T-helper 1 cell treated with Interleukin-12 subunit alpha and Interleukin-12 subunit beta and Interleukin-4 antibody, amounts not matched to agents 30 μg/mL and 1 μg/mL, for 36 hours (primary cell): ENCODE measurements at regions not wholly inside any gene's neighbourhood (a gene's known extent, or its start where the extent isn't known, plus 50 kb on each side); places are given as distances from the start of the nearest gene placed in this dataset.
"Not testable (repeated sequence)": the region's sequence is repeated elsewhere in the genome, so short reads cannot be mapped to it uniquely, and the experiment has no call there.

Experiments
- H3K27ac Mint-ChIP-seq: one replicate; pipeline ENCODE4 v1.8.0; 2021; ENCODE audit warnings: mild to moderate bottlenecking, mixed read lengths
- H3K27me3 Mint-ChIP-seq: one replicate; pipeline ENCODE4 v1.8.0; 2021; ENCODE audit warnings: low read depth, mixed read lengths
- H3K36me3 Mint-ChIP-seq: one replicate; pipeline ENCODE4 v1.8.0; 2021; ENCODE audit warnings: low read depth, mixed read lengths
- H3K4me1 Mint-ChIP-seq: one replicate; pipeline ENCODE4 v1.8.0; 2021; ENCODE audit warnings: low read depth, mixed read lengths
- H3K4me3 Mint-ChIP-seq: one replicate; pipeline ENCODE4 v1.8.0; 2021; ENCODE audit warnings: mild to moderate bottlenecking, moderate library complexity, mixed read lengths
- H3K9me3 Mint-ChIP-seq: one replicate; pipeline ENCODE4 v1.8.0; 2021; ENCODE audit warnings: mixed read lengths

DNA sequence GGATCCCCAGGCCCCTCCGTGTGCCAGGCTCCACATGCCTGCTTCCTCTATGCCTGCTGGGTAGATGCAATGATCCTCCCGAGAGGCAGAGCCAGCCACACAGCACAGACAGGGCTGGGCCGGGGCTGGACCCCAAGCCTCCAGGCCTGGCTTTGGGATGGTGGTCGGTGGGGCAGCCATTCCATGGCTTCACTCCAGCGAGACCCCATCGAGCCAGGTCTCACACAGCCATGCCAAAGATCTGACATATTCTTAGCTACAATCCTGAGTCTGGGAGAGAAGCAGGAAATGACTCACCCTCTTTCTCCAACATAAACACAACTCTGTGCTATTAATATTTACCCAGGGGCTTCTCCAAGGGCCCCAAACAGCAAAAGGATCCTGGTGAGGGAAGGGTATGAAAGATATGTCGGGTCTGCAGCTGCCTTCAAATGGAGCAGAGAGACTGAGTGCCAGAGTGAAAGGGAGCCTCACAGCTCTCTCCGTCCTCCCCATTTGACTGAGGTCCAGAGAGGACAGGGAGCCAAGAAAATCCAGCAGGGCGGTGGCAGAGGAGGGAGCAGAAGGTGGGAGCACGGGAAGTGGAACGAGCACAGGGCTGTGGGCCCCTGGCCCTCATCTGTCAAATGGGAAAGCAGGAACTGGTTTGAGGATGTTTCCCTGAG, 639.5 kb downstream of the MATN1 start:
- Mint-ChIP-seq H3K36me3 (no peaks in the 10 kb centered on the region), H3K4me3 (no peak overlapping the region), H3K27ac (no peak overlapping the region), H3K27me3 (peaks cover 10% of the 10 kb centered on the region), H3K9me3 (no peaks in the 10 kb centered on the region), H3K4me1 (no peaks in the 10 kb centered on the region)

DNA sequence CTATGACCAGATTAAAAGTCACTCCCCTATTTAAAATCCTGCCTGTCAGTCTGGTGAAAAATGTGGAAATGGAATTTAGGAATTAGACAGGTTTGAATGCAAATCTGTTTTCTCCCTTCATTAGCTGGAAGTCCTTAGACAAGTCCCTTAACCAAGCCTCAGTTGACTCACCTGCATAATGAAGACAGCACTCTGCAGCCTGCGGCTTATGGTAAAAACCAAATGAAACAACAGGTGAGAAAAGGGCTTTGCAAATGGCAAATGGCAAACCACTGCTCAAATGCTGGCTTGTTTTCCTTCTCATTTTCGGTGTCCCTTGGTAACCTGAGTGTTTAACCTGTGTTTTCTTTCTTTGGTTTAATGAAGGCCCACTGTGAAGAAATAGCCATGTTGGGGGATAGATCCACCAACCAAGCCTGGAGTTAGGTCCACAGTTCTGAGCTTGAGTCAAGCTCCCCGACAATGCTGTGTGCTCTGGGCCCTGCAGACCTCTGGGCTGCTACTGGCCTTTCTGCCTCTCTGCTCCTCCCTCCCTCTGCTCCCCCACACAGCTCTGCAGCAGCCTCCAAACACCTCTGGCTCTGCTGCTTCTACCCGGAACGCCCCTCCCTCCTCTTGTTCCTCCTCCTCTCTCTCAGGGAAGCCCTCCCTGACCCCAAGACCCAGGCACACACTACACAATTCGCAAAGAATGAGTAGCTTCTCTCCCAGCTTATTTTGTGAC, 641.8 kb downstream of the MATN1 start:
- Mint-ChIP-seq H3K27me3 (peaks cover 8% of the 10 kb centered on the region), H3K9me3 (peaks cover 5% of the 10 kb centered on the region), H3K27ac (no peak overlapping the region), H3K4me1 (no peaks in the 10 kb centered on the region), H3K4me3 (no peak overlapping the region), H3K36me3 (no peaks in the 10 kb centered on the region)

DNA sequence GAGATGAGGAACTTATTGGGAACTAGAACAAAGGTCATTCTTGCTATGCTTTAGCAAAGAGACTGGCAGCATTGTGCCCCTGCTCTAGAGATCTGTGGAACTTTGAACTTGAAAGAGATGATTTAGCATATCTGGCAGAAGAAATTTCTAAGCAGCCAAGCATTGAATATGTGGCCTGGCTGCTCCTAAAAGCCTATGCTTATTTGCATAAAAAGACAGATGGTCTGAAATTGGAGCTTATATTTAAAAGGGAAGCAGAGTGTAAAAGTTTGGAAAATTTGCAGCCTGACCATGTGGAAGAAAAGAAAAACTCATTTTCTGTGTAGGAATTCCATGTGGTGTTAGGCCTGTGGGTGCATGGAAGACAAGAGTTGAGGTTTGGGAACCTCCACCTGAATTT, 647.5 kb downstream of the MATN1 start:
- H3K9me3 Mint-ChIP-seq, H3K36me3 Mint-ChIP-seq, H3K27ac Mint-ChIP-seq, H3K4me3 Mint-ChIP-seq, H3K27me3 Mint-ChIP-seq, H3K4me1 Mint-ChIP-seq: not testable (repeated sequence)

DNA sequence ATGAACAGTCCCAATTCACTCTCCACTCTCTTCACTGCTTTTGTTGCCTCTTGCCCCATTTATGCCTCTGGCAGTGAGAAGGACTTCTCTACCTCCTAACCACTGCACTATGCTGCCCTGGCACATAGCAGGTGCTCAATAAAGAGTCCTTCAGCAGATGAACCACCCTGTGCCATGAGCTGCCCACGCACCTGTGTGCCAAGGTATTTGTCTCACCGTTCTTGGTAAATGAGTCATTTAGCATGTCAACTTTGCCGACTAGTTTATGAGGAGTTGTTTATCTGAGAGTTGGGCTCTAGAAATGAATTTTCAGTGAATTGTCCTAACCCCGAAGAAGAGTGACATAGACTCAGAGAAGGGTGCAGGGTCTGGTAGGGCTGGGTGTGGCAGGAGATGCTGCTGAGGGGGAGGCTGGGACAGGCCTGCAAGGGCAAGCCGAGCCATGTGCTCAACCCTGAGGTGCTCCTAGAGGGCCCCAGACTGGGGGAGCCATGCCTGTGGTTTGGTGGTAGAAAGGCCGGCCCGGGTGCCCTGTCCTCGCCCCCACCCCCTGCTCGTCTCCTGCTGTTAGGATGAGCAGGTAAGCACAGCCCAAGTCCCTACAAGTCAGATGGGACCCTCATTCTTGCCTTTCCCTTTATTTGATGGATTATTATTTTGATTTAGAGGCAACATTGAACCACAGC, 654.5 kb downstream of the MATN1 start:
- no peaks in the 10 kb centered on the region for H3K36me3 Mint-ChIP-seq
- no peak overlapping the region for H3K27ac Mint-ChIP-seq
- no peaks in the 10 kb centered on the region for H3K4me1 Mint-ChIP-seq
- H3K9me3 Mint-ChIP-seq = no peaks in the 10 kb centered on the region
- no peaks in the 10 kb centered on the region for H3K27me3 Mint-ChIP-seq
- no peak overlapping the region for H3K4me3 Mint-ChIP-seq

DNA sequence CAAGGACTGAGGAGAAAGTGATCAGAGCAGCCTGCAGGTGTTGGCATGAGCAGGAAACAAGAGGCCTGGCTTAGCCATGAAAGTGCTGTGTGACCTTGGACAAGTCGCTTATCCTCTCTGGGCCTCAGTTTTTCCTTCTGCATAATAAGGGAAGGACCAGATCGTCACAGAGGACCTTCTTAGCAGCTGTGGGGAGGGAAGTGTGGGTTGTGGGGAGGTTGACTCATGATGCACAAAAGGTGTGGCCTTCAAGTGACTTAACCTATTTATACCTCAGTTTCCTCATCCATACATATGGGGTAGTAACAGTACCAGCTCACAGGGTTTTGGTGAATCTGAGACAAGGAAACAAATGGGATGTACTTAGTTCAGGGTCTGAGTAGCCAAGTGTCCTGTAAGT, 658.8 kb downstream of the MATN1 start:
- Mint-ChIP-seq H3K27me3 (no peaks in the 10 kb centered on the region), H3K27ac (no peak overlapping the region), H3K9me3 (no peaks in the 10 kb centered on the region), H3K36me3 (no peaks in the 10 kb centered on the region), H3K4me3 (no peak overlapping the region), H3K4me1 (no peaks in the 10 kb centered on the region)

DNA sequence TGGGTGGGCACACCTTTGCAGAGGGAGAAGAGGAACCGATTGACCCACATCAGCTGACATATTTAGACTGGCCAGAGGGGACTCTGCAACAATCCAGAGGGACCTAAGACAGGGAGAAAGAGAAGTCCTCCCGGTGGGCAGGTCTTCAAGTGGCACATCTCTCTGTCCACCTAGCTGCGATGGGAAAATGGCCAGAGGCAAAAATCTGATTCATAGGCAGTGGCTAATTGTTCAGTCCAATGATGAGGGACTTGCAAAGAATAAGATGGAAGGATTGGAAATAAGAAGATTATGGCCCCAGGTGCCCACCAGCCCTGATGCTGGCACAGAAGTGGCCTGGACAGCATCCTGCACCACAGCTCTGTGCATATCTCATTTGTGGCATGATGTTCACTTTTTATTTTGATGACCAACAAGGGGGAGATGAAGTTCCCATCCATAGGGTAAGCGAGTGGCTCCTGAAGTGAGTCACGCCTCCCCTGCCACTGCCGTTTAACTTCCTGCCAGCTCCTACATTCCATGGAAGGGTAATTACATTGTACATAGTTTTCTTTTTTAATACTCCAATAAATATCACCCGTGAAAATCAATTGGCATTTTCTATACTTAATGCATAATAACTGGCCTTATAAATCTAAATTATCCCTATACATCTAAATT, 659.6 kb downstream of the MATN1 start:
- Mint-ChIP-seq H3K36me3 (no peaks in the 10 kb centered on the region), H3K4me3 (no peak overlapping the region), H3K27me3 (no peaks in the 10 kb centered on the region), H3K9me3 (no peaks in the 10 kb centered on the region), H3K27ac (no peak overlapping the region), H3K4me1 (no peaks in the 10 kb centered on the region)

DNA sequence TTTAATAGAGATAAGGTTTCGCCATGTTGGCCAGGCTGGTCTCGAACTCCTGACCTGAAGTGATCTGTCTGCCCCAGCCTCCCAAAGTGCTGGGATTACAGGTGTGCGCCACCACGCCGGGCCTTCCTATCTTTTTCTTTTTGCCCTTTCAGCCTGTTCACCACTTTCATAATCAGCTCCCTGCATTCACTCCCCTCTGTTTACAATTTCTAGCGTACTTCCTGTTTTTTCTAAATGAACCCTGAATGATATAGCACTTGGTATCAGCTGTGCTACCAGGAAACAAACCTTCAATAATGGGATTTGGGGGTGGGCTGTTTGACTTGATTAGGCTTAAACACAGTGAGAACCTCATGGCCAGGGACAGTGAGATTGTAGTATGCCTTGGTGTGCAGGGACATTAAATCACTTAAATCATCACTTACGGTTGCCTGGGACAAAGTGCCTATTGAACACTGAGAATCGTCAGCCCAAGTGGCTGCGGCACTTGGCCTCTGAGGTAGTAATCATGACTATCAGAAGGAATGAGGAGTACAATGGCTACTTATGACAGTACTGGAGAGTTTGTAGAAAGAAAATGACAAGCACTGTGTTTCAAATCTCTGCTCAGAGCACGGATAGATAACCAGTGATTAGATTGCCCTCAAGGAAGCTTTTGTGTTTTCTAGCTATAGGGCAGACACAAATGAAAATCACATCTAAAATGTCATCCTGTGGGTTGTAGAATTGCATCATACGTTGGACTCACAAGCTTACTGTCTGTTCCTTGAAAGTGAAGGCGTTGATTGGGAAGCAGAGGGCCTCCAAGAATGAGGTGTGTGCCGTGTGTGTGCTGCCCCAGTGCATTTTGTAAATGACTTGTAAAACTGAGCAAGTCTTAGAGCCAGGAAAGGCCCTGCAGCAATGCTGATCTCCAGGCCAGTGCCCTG, 661.8 kb downstream of the MATN1 start:
- Mint-ChIP-seq H3K9me3 (no peaks in the 10 kb centered on the region), H3K27me3 (peaks cover 3% of the 10 kb centered on the region), H3K4me1 (no peaks in the 10 kb centered on the region), H3K36me3 (no peaks in the 10 kb centered on the region), H3K4me3 (no peak overlapping the region), H3K27ac (no peak overlapping the region)

DNA sequence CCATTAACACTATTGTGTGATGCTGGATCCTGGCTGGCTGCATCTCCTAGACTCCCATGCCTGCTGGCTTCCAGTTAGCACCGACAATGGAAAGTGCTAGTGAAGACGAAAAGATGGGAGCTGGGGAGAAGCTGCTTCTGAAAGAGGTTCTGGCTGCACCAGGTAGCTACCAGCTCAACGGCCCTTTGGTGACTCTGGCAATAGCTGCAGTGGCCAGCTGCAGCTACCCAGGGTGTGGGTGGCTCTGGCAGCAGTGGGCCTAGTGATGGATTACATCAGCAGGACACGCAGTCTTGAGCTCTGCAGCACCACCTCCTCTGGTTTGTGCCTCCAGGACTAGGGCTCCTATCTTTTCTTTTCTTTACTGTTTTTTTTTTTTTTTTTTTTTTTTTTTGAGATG, 662.6 kb downstream of the MATN1 start:
- H3K9me3 Mint-ChIP-seq = no peaks in the 10 kb centered on the region
- no peak overlapping the region for H3K27ac Mint-ChIP-seq
- H3K4me3 Mint-ChIP-seq = no peak overlapping the region
- no peaks in the 10 kb centered on the region for H3K4me1 Mint-ChIP-seq
- no peaks in the 10 kb centered on the region for H3K36me3 Mint-ChIP-seq
- peaks cover 6% of the 10 kb centered on the region for H3K27me3 Mint-ChIP-seq

DNA sequence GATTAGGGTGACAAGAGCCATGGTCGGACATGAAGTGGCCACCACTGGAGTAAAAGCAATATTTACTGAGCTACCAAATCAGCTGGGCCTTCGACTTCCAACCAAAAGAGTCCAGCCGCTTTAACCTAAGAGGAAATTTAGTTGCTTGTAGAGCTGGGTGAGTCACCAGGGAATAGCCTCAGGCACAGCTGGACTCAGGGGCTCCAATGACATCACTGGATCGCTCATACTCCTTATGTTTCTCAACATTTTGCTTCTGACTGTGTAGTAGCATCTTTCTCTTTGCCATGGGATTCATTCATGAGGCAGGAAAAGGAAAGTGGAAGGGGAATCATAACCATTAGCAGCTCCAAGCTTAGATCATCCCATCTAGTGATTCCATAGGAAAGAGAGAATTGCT, 664.4 kb downstream of the MATN1 start:
- Mint-ChIP-seq H3K4me3 (no peak overlapping the region), H3K36me3 (no peaks in the 10 kb centered on the region), H3K4me1 (no peaks in the 10 kb centered on the region)

DNA sequence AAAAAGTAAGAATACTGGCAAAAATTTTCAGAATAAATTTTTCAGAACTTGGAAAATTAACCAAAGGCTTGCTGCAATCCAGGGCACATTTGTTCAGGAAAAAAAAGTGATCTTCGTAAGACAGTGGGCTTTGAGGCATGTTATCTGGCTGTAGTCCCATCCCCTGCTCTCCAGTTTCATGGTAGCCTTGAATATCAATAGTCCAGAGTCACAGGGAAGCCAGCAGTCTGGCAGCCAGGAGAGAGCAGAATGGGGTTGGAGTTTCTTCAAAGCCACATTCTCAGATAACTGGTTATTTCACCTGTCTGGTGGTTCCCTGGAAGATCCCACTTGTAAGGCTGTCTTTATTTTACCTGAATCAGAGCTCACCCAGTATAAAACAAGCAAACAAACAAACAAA, 669.3 kb downstream of the MATN1 start:
- Mint-ChIP-seq H3K36me3 (no peaks in the 10 kb centered on the region), H3K27ac (no peak overlapping the region), H3K4me3 (no peak overlapping the region), H3K9me3 (no peaks in the 10 kb centered on the region), H3K4me1 (no peaks in the 10 kb centered on the region), H3K27me3 (peaks cover 28% of the 10 kb centered on the region)

More for the DNA sequence above, 664.4 kb downstream of the MATN1 start:
- no peak overlapping the region for H3K27ac Mint-ChIP-seq
- H3K9me3 Mint-ChIP-seq = no peaks in the 10 kb centered on the region
- peaks cover 18% of the 10 kb centered on the region for H3K27me3 Mint-ChIP-seq

DNA sequence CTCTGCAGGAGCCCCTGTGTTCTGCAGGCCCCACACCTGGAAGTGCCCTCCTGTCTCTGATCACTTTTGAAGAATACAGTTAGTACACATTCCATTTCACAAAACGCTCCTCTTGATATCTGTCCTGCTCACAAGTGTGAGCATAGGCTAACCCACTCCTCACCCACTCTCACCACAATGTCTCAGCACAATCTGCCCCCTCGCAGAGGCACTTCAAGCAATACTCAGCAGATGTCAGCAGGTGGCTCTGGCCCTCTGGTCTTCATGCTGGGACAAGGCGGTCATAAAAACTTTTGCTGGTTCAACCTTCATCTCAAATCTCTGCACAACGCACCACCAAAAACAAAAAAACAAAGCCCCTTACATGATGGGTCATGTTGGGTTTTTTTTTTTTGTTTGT, 671.2 kb downstream of the MATN1 start:
- no peaks in the 10 kb centered on the region for H3K36me3 Mint-ChIP-seq
- peaks cover 28% of the 10 kb centered on the region for H3K27me3 Mint-ChIP-seq
- H3K9me3 Mint-ChIP-seq = no peaks in the 10 kb centered on the region
- no peaks in the 10 kb centered on the region for H3K4me1 Mint-ChIP-seq
- H3K4me3 Mint-ChIP-seq = no peak overlapping the region
- H3K27ac Mint-ChIP-seq = no peak overlapping the region

DNA sequence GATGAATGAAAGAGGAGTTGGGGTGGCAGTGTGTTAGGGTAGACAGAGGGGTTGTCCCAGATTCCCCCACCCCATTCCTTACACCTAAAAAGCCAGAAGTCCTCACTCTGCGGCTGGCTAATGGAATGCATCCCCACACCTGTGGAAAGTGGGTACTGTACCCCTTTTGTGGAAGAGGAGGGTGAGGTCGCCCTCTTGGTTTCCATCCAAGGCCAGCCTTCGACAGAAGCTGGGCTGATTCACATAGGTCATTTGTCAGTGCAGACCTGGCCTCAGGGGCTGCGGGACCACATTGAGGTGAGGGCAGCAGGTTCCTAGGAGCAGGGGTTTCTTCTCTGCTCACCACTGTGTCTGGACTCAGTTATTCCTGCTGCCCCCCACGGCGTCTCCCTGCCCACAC, 671.6 kb downstream of the MATN1 start:
- Mint-ChIP-seq H3K9me3 (no peaks in the 10 kb centered on the region), H3K4me3 (no peak overlapping the region), H3K27ac (no peak overlapping the region), H3K4me1 (no peaks in the 10 kb centered on the region), H3K27me3 (peaks cover 27% of the 10 kb centered on the region), H3K36me3 (no peaks in the 10 kb centered on the region)

DNA sequence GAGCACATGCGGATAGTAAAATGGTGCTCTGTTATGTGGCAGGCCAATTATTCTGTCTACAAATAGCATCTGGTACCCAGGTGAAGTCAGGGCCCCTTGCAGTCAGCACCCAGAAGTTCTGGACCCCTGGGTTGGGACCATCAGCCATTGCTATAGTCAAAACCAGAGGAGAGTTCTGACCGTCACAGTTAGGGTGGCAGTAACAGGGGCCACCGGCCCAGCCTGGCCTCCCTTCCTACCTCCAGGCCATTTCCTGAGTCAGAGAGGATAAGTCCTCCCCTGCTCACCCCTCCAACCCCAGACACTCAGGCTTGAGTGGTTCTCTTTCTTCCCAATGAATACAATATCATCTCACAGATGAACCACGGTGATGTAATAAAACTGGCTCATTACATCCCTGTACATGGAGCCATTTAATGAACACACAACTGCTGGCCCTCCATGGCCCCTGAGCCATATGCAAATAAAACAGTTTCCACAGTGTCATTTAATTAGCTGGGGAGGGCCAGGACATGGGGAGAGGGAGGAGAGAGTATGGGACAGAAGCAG, 673.6 kb downstream of the MATN1 start:
- no peaks in the 10 kb centered on the region for H3K9me3 Mint-ChIP-seq
- no peaks in the 10 kb centered on the region for H3K4me1 Mint-ChIP-seq
- no peak overlapping the region for H3K4me3 Mint-ChIP-seq
- peaks cover 14% of the 10 kb centered on the region for H3K27me3 Mint-ChIP-seq
- H3K36me3 Mint-ChIP-seq = no peaks in the 10 kb centered on the region
- no peak overlapping the region for H3K27ac Mint-ChIP-seq

DNA sequence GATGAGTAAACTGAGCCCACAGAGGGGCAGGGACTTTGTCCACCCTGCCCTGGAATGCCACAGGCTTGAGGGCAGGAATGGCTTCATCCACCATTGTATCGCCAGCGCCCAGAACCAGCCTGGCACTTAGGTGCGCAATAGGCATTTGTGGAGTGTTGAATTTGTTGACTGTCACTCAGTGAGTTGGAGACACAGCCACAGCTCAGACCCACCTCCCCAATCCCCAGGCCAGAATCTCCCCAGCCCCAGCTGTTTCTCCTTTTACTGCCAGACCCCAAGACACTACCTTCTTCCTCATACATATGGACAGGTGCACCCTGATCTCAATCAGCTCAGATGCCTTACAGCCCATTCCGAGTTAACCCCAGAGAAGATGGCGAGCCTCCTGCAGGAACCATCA, 674.5 kb downstream of the MATN1 start:
- Mint-ChIP-seq H3K27ac (no peak overlapping the region), H3K4me1 (no peaks in the 10 kb centered on the region), H3K9me3 (no peaks in the 10 kb centered on the region), H3K36me3 (no peaks in the 10 kb centered on the region), H3K27me3 (peaks cover 10% of the 10 kb centered on the region), H3K4me3 (no peak overlapping the region)
